Activated CD4-positive, alpha-beta T cell treated with anti-CD3 and anti-CD28 coated beads, Interleukin-2, Interleukin-4, amounts not matched to agents 100 ng/mL and 50 ng/mL, durations not matched to agents 16 hours and 8 hours (primary cell): ENCODE measurements at regions not wholly inside any gene's neighbourhood (a gene's known extent, or its start where the extent isn't known, plus 50 kb on each side); places are given as distances from the start of the nearest gene placed in this dataset.

ENCODE experiments used
- DNase-seq: peaks from one replicate; pipeline ENCODE4 v3.0.0-alpha.2; 2020; ENCODE audit warnings: low spot score

DNA sequence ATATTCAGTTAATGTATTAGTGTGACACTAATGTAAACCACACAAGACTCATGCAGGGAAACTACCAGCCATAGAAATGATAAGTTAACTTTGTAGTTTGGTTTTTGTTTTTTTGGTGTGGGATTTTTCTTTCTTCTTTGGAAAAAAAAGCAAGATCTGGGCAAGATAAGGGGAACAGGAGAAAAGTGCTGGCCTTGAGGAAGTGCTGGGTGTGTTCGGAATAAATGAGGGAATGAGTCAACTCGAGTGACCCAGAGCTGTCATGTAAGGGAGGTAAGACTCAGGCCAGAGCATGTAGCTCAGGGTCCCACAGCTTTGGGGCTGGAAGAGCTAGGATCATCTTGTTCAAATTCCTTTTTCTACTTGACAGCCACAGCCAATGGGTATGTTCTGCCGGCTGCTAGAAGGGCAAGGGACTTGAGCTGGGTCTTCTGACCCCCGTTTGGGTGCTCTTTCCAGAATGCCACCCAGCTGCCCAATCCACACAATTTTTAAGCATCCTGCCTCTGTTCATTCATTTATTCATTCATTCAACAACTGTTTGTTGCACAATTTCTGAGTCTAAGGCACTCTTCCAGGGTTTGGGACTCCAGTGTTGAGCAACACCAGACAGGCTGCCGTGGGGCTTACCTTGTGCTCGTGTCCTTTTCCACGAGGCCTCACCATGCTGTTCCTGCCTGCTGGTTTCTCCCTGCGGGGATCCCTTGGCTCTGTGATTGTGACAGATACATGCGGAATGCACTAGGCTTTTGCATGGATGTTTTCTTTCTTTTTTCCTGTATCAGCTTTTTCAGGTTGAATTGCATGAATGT is 54.5 kb downstream of the CLDN34 start:
- DNase-seq: no peak

DNA sequence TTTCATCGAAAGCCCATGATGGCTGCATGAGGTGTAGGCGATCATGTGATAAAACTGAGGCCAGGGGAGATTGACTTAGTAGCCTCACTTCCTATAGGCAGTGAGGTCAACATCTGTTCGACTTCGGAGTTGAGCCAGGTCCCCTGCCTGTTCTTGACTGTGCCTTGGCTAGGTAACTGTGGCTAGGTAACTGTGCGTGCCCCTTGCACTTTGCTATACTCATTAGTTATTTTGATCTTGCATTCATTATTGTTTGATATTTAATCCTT is 55.0 kb downstream of the CLDN34 start:
- DNase-seq: no peak

- DNase-seq: no peak
Measured at GRCh38 chrX:10022580-10023245, 55.6 kb downstream of the CLDN34 start.

DNA sequence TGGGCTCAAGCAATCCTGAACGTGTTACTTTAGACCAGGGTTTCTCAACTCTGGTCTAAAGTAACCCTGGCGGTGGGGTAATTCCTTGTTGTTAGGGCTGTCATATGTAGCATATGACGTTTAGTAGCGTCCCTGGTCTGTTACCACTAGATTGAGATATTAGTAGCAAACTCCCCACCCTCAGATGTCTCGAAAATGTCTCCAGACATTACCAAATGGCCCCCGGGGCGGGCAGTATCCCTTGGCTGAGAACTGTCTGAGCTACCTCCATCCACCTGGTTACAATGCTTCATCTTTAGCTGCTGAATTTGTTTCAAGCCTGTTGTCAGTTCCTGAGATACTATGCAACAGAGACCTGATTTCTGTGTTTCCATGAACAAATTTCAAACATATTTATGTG is 56.7 kb downstream of the CLDN34 start:
- no peak for DNase-seq

DNA sequence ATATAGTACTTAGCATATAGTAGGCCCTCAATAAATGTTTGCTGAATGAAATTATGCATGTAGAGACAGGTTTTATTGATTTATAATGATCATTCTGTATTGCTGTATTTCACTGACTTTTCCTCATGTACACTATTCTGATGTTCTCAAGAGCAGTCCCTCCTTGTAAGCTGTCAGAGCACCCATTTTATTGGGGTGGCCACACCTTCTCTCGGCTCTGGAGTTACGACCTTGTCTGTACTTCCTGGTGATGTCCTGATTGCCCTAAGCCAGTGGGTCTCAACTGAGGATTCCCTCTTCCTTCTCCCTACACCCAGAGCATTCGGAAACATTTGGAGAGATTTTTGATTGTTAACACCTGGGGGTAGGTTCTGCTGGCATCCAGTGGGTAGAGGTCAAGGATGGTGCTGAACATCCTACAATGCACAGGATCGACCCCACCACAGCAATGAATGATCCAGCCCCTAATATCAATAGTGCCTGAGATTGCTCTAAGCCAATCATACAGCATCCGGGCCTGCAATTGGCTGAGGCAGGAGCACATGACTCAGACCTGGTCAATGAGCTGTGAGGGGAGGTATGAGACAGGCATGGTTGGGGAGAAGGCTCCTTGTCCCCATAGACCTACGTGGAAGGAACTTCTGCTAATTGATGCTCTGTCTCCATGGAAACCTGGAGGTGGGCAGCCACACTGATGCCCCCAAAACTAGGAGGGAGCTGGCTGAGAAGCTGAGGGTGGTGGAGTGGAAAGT is 58.8 kb downstream of the CLDN34 start:
- no peak for DNase-seq

GRCh38 chrX:10028283-10029104 is 61.3 kb downstream of the CLDN34 start:
- no peak for DNase-seq

DNA sequence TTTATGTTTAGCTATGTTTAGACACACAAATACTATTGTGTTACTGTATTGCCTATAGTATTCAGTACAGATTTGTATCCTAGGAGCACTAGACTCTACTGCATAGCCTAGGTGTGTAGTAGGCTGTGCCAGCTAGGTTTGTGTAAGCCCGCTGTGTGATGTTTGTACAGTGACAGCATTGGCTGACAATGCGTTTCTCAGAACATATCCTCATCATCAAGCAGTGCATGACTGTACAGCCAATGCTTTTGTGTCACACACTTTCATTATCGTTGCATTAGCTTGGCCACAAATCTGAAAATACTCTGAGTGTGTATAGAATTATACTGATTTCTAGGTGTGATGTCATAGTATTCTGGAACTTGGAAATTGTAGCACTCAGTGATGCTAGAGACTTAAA is 63.4 kb downstream of the CLDN34 start:
- DNase-seq: no peak

DNA sequence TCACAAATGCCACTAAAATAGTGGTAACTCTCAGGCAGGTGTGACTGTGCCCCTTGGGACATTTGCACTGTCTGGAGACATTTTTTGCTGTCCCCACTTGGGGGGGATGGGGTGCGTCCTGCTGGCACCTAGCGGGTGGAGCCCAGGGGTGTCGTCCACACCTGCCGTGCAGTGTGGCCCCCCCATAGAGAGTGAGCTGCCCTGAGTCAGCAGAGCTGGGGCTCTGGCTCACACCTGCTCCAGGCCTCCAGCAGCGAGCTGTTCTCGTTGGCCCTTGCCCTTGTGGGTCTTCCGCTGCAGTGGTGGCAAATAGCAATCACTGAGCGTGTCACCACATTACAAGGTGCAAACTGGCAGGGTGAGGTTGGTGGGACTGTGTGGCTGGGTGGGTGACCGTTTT is 64.6 kb downstream of the CLDN34 start:
- no peak for DNase-seq

DNA sequence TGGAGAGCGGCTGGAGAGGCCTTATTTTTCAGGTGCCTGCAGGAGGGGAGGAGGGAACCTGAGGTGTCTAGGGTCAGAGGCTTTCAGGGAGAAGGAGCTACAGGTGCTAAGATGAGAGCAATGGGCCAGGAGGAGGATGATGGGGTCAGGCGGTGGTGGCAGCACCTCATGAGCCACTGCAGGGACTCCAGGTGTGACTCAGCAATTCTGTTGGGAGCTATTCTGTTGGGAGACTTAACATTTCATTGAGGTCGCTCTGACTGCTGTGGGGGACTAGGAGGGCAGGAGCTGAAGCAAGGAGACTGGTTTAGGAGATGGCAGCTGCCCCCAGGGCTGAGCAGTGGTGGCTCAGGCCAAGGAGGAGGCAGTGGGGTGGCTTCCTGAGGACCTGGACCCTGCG is 65.0 kb downstream of the CLDN34 start:
- no peak for DNase-seq

GRCh38 chrX:10033375-10034007 is 66.3 kb downstream of the CLDN34 start:
- DNase-seq: no peak

GRCh38 chrX:10034740-10035260 is 67.6 kb downstream of the CLDN34 start:
- no peak for DNase-seq

DNA sequence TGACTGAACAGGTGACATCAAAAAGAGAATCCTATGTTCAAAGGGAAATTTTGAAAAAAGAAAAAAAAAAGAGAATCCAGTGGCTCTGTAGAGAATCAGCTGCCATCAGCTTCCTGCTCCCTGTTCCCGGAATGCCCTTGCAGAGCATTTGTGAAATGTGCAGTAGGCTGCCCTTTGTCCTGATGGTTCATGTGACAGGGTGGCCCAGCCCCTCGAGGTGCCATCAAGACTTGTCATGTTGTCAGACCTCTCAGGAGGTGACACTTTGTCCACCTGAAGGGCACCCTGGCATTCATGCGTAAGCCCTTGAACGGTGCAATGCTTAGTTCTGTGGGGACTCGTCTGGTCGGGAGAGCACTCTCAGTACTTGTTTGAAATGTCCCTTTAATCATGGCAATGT is 71.4 kb downstream of the CLDN34 start:
- DNase-seq: no peak

- no peak for DNase-seq
Measured at GRCh38 chrX:10039821-10040793, 72.9 kb downstream of the CLDN34 start.

DNA sequence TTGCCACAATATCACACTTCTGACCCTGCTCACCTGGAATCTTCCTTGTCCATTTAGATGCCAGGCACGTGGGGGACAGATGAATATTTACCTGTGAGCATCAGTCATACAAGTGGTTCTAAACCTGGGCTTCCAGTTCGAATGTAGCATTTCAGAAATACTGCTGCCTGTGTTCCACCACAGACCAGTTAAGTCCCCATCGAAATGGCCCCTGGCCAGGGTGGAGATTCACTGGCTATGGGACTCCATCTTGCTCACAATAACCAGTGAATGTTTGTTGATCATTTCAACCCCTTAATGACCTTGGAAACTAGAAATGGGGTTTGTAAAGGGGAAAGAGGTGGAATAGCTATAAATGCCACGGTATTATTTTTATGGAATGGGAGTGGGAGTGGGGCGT is 73.8 kb downstream of the CLDN34 start:
- DNase-seq: no peak

DNA sequence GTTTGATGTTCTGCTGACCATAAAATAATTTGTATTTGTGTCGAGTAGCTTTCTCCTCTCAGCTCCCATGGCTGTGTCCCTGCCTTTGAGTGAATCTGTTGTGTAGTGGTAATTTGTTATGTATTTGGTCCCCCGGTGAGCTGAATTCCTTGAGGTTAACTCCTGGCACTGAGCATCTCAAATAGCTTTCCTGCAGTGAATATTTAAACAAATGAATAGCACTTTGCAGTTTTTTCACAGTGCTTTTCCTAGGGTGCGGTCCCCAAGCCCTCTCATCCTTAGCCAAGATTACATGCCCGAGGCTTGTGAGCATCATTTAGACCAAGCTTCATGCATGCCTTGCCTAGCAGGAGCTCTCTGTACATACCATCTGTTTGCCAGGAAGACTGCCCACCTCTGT is 74.2 kb downstream of the CLDN34 start:
- no peak for DNase-seq

- DNase-seq: no peak
Measured at GRCh38 chrX:10042055-10042454, 74.9 kb downstream of the CLDN34 start.

- DNase-seq: no peak
Measured at GRCh38 chrX:10043386-10043785, 76.2 kb downstream of the CLDN34 start.

DNA sequence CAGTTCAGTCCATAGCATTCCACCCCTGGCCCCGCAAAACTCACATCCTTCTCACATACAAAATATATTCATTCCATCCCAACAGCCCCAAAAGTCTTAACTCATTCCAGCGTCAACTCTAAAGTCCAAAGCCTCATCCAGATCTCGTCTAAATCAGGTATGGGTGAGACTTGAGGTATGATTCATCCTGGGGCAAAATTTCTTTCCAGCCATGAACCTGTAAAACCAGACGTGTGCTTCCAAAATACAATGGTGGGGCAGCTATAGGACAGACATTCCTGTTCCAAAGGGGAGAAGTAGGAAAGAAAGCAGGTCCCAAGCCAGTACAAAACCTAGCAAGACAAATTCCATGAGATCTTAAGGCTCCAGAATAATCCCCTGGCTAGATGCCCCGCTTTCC is 76.9 kb downstream of the CLDN34 start:
- no peak for DNase-seq

DNA sequence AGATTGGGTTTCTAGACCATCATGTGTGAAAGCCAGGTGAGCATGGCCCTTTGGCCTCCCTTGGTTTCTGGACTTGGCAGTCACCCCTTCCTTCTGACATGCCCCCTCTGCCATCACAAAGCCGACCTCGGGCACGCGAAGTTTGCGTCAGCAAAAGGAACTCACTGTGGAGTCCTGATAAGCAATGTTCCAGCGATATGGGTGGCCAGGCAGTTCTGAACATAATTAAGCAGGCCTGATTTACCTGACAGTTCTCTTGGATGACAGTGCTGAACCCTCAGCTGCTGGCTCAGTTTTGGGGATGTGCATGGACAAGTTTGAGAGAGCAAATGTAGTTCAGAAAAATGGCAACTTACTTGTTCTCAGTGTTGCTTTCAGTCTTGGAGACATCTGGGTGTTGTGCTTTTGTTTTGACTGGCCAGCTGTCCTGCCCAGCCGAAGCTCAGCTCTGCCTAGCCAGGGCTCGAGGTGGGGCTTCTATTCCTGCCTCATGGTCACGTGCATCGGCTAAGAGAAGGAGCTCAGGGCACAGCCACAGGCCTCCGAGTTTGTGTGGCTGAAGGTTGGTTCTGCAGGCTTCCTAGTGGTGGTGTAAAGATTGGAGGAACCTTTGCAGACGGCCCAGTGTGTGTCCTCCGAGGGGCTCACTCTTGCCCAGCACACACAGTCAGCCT is 78.3 kb downstream of the CLDN34 start:
- DNase-seq: no peak

GRCh38 chrX:10047133-10047532 is 80.0 kb downstream of the CLDN34 start:
- no peak for DNase-seq
